ENCODE measurements at regions not wholly inside any gene's neighbourhood (a gene's known extent, or its start where the extent isn't known, plus 50 kb on each side); places are given as distances from the start of the nearest gene placed in this dataset.

DNA sequence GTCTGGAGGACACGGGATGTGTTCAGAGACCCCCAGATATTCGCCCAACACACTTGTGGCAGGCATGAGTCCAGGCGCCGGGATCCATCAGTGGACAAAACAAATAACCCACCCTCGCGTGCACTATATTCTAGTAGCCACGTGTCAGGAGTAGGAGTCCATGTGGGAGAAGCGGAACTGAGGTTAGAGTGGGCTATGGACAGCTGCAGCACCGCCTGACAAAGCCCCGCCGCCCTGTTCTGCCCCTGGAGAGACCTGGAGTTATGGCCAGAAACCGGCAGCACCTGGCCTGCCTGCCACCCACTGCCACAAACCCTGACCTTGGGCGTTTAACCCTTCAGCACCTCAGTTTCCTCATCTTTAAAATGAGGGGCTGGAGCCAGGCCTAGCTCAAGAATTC is 181.0 kb upstream of the RNF32 start:
- in situ Hi-C loops (cut with HindIII; ENCODE audit: low pct_unique_long_range_greater_than_20kb, low sequenced_read_pairs) (no loop called here), intact Hi-C loops (cut with micrococcal nuclease; ENCODE audit: unreplicated experiment) (no loop called here)
- ChIA-PET POLR2A (no interaction called here), CTCF (no interaction called here)
- Histone ChIP-seq H3K4me3 (ENCODE audit: low read depth in 2 of 2, low read length in 2 of 2) (no peak overlapping the region), H3K9me3 (ENCODE audit: control insufficient read depth, insufficient read depth, low read depth, low read length) (no peaks in the 10 kb centered on the region), H3K27me3 (ENCODE audit: control insufficient read depth, insufficient read depth, low read length) (peaks cover 7% of the 10 kb centered on the region), H3K27ac (ENCODE audit: low read length) (no peak overlapping the region), H3K36me3 (ENCODE audit: control insufficient read depth, insufficient read depth, low read length) (no peaks in the 10 kb centered on the region), H3K4me1 (ENCODE audit: control insufficient read depth, insufficient read depth, low read length) (no peaks in the 10 kb centered on the region)
- BruUV-seq (replicated peaks): no TSS peak
- ATAC-seq (no peak), DNase-seq (ENCODE audit: low read depth, low spot score) (no peak)
- TF ChIP-seq TCF7L2 (IDR thresholded peaks at IDR 0.05; ENCODE audit: low read depth, low read length): no peak
- TF ChIP-seq, protein P1, sequence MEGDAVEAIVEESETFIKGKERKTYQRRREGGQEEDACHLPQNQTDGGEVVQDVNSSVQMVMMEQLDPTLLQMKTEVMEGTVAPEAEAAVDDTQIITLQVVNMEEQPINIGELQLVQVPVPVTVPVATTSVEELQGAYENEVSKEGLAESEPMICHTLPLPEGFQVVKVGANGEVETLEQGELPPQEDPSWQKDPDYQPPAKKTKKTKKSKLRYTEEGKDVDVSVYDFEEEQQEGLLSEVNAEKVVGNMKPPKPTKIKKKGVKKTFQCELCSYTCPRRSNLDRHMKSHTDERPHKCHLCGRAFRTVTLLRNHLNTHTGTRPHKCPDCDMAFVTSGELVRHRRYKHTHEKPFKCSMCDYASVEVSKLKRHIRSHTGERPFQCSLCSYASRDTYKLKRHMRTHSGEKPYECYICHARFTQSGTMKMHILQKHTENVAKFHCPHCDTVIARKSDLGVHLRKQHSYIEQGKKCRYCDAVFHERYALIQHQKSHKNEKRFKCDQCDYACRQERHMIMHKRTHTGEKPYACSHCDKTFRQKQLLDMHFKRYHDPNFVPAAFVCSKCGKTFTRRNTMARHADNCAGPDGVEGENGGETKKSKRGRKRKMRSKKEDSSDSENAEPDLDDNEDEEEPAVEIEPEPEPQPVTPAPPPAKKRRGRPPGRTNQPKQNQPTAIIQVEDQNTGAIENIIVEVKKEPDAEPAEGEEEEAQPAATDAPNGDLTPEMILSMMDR (IDR thresholded peaks at IDR 0.05): no peak
- TF ChIP-seq REST (IDR thresholded peaks at IDR 0.05; ENCODE audit: insufficient read depth in 1 of 2, low read depth in 2 of 2, low read length in 1 of 2): no peak
- no peak for TF ChIP-seq POLR2AphosphoS5 (IDR thresholded peaks at IDR 0.05; ENCODE audit: low read depth, low read length)
- TF ChIP-seq SIN3A (IDR thresholded peaks at IDR 0.05; ENCODE audit: borderline replicate concordance, insufficient read depth, low read depth, low read length): no peak

GRCh38 chr7:156459067-156459466 is 181.5 kb upstream of the RNF32 start:
- intact Hi-C loops (cut with micrococcal nuclease; ENCODE audit: unreplicated experiment): no loop called here
- no TSS peak for BruUV-seq (replicated peaks)
- Histone ChIP-seq H3K4me3 (ENCODE audit: low read depth in 2 of 2, low read length in 2 of 2) (no peak overlapping the region), H3K4me1 (ENCODE audit: control insufficient read depth, insufficient read depth, low read length) (no peaks in the 10 kb centered on the region), H3K9me3 (ENCODE audit: control insufficient read depth, insufficient read depth, low read depth, low read length) (no peaks in the 10 kb centered on the region), H3K27ac (ENCODE audit: low read length) (no peak overlapping the region), H3K27me3 (ENCODE audit: control insufficient read depth, insufficient read depth, low read length) (peaks cover 7% of the 10 kb centered on the region), H3K36me3 (ENCODE audit: control insufficient read depth, insufficient read depth, low read length) (no peaks in the 10 kb centered on the region)
- ATAC-seq (no peak), DNase-seq (ENCODE audit: low read depth, low spot score) (no peak)
- in situ Hi-C loops (cut with HindIII; ENCODE audit: low pct_unique_long_range_greater_than_20kb, low sequenced_read_pairs): no loop called here
- TF ChIP-seq, protein P1 (IDR thresholded peaks at IDR 0.05): no peak
- TF ChIP-seq REST (IDR thresholded peaks at IDR 0.05; ENCODE audit: insufficient read depth in 1 of 2, low read depth in 2 of 2, low read length in 1 of 2) (no peak), POLR2AphosphoS5 (IDR thresholded peaks at IDR 0.05; ENCODE audit: low read depth, low read length) (no peak), TCF7L2 (IDR thresholded peaks at IDR 0.05; ENCODE audit: low read depth, low read length) (no peak), SIN3A (IDR thresholded peaks at IDR 0.05; ENCODE audit: borderline replicate concordance, insufficient read depth, low read depth, low read length) (no peak)
- CTCF ChIA-PET: no interaction called here
- POLR2A ChIA-PET: no interaction called here

Data from Panc1 (cell line).